Posterior cingulate gyrus (tissue), 11 donors: ENCODE measurements at regions not wholly inside any gene's neighbourhood (a gene's known extent, or its start where the extent isn't known, plus 50 kb on each side); places are given as distances from the start of the nearest gene placed in this dataset.
A peak's percentile ranks its signal among the peaks of the same experiment; 100 is the strongest.

ENCODE experiments used
- DNase-seq, 10 donors: peaks; one replicate each; pipeline versions ENCODE4 v3.0.0 to v3.0.0-alpha.2; 2020 to 2021; ENCODE audit warnings: mixed read lengths in 3 of 10
- intact Hi-C: fragments of 100-400 bp; cut with DNase I; formaldehyde crosslinking; loops from one replicate; pipeline ENCODE4 v1.15.1; 2023

GRCh38 chr1:214974002-214974401 lies 108.5 kb upstream of the KCNK2 start:
- DNase-seq: no peak

DNA sequence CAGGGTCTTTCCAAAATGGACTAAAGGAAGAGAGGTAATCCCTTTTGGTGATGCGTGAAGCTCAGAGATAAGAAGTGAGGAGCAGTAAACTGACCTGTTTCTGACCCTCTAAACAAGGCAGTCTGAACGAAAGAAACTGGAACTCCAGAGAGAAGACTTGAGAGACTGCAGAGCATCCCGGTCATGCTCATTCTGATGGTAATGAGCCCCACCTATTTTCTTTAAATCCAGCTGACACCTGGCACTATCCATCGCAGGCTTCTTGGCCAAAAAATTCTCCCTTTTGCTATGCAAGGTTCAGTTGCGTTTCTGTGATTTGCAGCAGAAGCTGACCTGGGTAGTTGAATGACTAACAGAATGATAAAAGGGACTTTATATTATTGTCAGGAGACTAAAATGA lies 105.9 kb upstream of the KCNK2 start:
- intact Hi-C loops: no loop called here
- DNase-seq: no peak

More at GRCh38 chr1:214974002-214974401, 108.5 kb upstream of the KCNK2 start:
- intact Hi-C loops: no loop called here

GRCh38 chr1:214977110-214977509 lies 105.4 kb upstream of the KCNK2 start:
- no peak for DNase-seq
- intact Hi-C loops: no loop called here

- intact Hi-C loops: no loop called here
- no peak for DNase-seq
Observed at GRCh38 chr1:214977700-214978374, 104.7 kb upstream of the KCNK2 start.

DNA sequence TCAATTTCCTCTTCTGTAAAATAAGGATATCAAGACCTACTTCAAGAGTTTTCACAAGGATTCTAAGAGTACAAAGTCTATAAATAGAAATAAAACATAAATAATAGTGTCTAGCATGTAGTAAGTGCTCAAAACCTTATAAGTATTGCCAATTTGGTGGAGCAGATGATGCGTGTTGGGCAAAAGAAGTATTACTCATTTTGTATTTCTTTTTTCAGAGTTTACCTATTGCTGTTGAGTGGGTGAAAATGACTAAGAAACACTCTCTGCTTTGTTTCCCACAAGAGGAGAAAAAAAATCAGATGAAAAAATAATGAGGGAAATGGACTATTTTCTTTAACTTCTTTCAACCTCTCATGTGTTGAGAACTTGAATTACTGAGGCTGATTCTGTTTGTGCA lies 103.3 kb upstream of the KCNK2 start:
- DNase-seq: no peak
- intact Hi-C loops: no loop called here

GRCh38 chr1:214980921-214981320 lies 101.6 kb upstream of the KCNK2 start:
- peak in 1 of 10 donors; percentile 72 for DNase-seq
- intact Hi-C loops: no loop called here

- intact Hi-C loops: no loop called here
Observed at GRCh38 chr1:214983126-214983869, 99.2 kb upstream of the KCNK2 start.

DNA sequence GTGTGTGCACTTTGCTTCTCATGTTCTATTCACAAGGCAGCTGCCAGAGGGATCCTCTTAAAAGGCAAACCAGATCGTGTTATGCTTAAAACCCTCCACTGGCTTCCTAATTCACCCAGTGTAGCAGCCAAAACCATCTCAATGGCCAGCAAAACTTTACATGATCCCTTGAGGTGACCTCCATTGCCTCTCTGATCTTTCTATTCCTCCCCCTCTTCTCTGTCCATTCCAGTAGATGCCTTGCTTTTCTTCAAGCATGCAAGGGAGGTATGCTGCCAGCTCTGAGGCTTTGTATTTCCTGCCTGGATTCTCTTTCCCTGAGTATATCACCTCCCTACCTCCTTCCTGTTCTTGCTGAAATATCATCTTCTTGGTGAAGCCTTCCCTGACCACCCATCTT lies 93.2 kb upstream of the KCNK2 start:
- intact Hi-C loops: no loop called here
- DNase-seq: no peak

More at GRCh38 chr1:214983126-214983869, 99.2 kb upstream of the KCNK2 start:
- DNase-seq: no peak

- intact Hi-C loops: no loop called here
- no peak for DNase-seq
Observed at GRCh38 chr1:214990619-214991018, 91.9 kb upstream of the KCNK2 start.

GRCh38 chr1:214991691-214992315 lies 90.7 kb upstream of the KCNK2 start:
- intact Hi-C loops: no loop called here
- no peak for DNase-seq

DNA sequence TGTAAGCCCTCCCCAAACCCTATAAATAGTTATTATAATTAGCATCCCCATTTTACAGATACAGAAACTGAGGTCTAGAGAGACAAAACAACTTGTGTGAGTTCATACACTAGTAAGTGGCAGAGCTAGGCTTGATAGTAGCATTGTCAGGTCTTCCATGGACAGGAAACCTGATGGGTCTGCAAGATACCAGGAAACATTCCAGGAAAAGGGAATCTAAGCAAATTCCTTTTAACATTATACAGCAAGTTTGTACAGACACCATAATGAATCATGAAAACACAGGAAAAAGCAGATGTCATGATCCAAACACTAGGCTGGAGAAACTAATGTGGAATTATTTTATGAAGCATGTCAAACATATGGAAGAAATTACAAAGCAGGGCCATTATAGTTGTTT lies 89.1 kb upstream of the KCNK2 start:
- no peak for DNase-seq
- intact Hi-C loops: no loop called here

DNA sequence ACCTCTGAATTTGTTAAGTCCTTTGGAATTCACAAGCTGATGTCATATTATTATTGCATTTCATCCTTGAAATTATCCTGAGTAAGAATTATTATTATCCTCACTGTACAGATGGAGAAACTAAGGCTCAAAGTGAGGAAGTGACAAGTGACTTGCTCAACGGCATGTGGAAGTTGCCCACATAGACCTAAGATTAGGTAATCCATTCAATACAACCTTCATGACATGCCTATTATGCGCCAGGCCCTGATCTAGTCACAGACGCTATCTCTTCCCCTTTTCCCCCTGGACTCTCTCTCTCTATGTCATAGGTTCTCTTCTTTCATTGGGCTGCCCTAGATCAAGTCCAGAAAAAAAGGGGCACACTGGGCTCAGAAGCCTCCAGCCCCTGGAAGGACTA lies 84.9 kb upstream of the KCNK2 start:
- intact Hi-C loops: no loop called here
- DNase-seq: no peak

- no peak for DNase-seq
- intact Hi-C loops: no loop called here
Observed at GRCh38 chr1:215001419-215002021, 81.0 kb upstream of the KCNK2 start.

DNA sequence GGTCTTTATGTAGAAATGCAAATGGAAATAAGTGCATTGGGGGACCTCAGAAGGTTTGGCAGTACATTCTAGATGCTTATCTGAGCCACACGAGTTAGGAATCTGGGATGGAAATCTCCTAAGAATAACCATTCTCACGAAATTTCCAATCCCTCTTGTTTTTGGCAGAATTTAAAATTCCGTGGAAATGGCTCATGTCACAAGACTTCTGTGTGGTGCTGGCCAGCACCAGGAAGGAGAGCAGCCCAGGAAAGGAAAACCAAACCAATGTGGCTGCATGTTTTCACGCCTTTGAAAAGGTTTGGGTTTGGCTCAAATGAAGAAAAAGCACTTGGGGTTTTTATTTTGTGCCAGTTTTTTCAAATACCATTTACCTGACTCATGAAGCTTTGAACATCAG lies 80.1 kb upstream of the KCNK2 start:
- no peak for DNase-seq
- intact Hi-C loops: no loop called here

DNA sequence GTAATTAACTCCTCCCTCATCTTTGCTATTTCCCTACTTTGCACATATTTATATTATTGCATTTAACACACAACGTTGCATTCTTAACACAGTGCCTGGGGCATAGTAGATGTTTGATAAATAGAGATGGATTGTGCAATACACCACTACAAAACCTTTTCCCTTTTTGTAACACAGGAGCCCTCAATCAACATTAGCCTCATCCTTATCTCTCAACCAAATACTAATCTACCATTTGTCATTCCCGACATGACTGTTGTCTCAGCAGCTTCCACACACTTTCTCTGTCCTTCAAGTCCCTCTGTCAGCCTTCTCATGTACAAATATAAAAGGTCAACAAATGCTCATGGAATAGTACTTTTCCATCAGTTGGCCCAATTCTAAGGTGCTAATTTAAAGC lies 78.9 kb upstream of the KCNK2 start:
- intact Hi-C loops: no loop called here
- DNase-seq: no peak

DNA sequence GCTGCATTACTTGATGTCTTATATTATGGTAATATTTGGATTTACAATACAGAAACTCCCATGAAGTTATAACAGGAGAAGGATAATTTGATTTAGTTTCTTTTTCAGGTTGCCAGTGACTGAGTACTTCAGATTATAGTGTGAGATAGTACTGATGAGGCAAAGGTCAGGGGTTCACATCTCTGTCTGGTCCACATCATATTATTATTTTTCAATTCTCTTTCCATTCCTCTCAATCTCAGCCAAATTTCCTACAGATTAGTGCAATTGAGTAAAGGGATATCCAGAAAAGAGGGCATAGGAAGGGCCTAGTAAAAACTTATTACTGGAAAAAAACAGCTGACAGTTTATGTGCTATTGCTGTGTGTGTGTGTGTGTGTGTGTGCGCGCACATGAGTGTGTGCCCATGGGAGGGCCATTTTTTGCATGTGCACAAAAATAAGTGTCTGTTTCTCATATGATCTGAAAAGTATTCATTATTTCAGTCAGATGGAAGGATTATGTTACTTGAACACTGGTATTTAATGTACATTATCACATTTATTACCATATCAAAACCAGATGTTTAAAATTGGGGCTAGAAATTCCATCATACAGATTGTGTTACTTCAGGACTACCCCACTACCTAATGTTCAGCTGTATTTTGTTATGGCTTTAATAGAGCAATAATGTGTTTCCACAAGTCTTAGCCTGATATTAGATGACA lies 78.3 kb upstream of the KCNK2 start:
- intact Hi-C loops: no loop called here

GRCh38 chr1:215005078-215005477 lies 77.5 kb upstream of the KCNK2 start:
- intact Hi-C loops: no loop called here
- DNase-seq: no peak

More for the DNA sequence above, 78.3 kb upstream of the KCNK2 start:
- DNase-seq: no peak

- DNase-seq: no peak
- intact Hi-C loops: no loop called here
Observed at GRCh38 chr1:215005656-215006345, 76.7 kb upstream of the KCNK2 start.

- intact Hi-C loops: no loop called here
- DNase-seq: no peak
Observed at GRCh38 chr1:215007880-215008279, 74.7 kb upstream of the KCNK2 start.

DNA sequence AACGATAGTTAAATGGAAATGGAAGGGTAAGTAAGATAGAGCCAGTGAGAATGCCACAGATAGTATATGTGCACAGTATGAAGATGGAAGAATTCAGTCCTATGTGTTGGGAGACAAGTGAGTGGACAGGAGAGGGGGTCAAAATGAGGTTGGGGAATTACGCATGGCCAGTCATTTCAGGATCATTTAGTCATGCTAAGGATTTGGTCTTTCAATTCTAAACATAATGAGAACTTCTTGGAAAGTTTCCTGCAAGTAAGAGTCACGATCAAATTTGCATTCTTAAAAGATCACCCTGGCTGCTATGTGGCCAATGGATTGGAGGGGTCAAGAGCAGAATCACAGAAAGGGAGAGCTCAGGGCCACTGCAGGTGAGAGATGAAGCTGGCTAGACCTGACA lies 64.0 kb upstream of the KCNK2 start:
- intact Hi-C loops: no loop called here
- DNase-seq: no peak
